Neural cell (in vitro differentiated cells): ENCODE measurements at regions not wholly inside any gene's neighbourhood (a gene's known extent, or its start where the extent isn't known, plus 50 kb on each side); places are given as distances from the start of the nearest gene placed in this dataset.

Source experiments
- H2AFZ ChIP-seq: fragments of 200-600, 300-800 bp; sonication (generic), shearing (Covaris generic); 2 replicates; pipeline ENCODE4 v1.6.0; 2014; ENCODE audit warnings: low read depth, mild to moderate bottlenecking, antibody characterized with exemption, low read length, moderate library complexity
- H3F3A ChIP-seq: fragments of 200-600 bp; shearing (Covaris generic); 2 replicates; pipeline ENCODE4 v1.6.1; 2016; ENCODE audit warnings: mild to moderate bottlenecking, moderate library complexity, mixed read lengths, antibody characterized with exemption, low read length; ENCODE audit not compliant: insufficient read depth, poor library complexity, severe bottlenecking
- H3K27ac ChIP-seq: fragments of 200-600, 300-800 bp; sonication (generic), shearing (Covaris generic); 2 replicates; pipeline ENCODE4 v1.5.1; 2014; ENCODE audit warnings: mild to moderate bottlenecking, low read length, moderate library complexity
- H3K27me3 ChIP-seq: fragments of 300-800, 200-600 bp; sonication (generic), shearing (Covaris generic); 2 replicates; pipeline ENCODE4 v1.6.0; 2014; ENCODE audit warnings: mild to moderate bottlenecking, low read depth, low read length, moderate library complexity; ENCODE audit not compliant: insufficient read depth
- H3K36me3 ChIP-seq: fragments of 300-800, 200-600 bp; sonication (generic), shearing (Covaris generic); 2 replicates; pipeline ENCODE4 v1.5.1; 2014; ENCODE audit warnings: mild to moderate bottlenecking, antibody characterized with exemption, low read length, moderate library complexity; ENCODE audit not compliant: insufficient read depth
- H3K4me2 ChIP-seq: fragments of 300-800, 200-600 bp; sonication (generic), shearing (Covaris generic); 2 replicates; pipeline ENCODE4 v1.6.0; 2014; ENCODE audit warnings: mild to moderate bottlenecking, low read length
- H3K4me3 ChIP-seq: fragments of 300-800, 200-600 bp; sonication (generic), shearing (Covaris generic); 2 replicates; pipeline ENCODE4 v1.5.1; 2014; ENCODE audit warnings: mild to moderate bottlenecking, low read length, moderate library complexity
- H3K79me2 ChIP-seq: fragments of 200-600 bp; shearing (Covaris generic); replicated peaks from 2 replicates; pipeline ENCODE4 v1.6.0; 2014; ENCODE audit warnings: mild to moderate bottlenecking, low read length, moderate library complexity; ENCODE audit not compliant: insufficient read depth
- H3K9ac ChIP-seq: fragments of 300-800, 200-600 bp; sonication (generic), shearing (Covaris generic); 2 replicates; pipeline ENCODE4 v1.6.1; 2016; ENCODE audit warnings: mild to moderate bottlenecking, low read length, mixed read lengths
- H3K9me2 ChIP-seq: fragments of 200-600 bp; shearing (Covaris generic); 2 replicates; pipeline ENCODE4 v1.6.1; 2016; ENCODE audit warnings: mild to moderate bottlenecking, low read length, mixed read lengths; ENCODE audit not compliant: insufficient read depth
- H3K9me3 ChIP-seq: fragments of 200-600, 300-800 bp; sonication (generic), shearing (Covaris generic); 2 replicates; pipeline ENCODE4 v1.6.1; 2016; ENCODE audit warnings: mild to moderate bottlenecking, mixed run types, low read length, moderate library complexity, mixed read lengths
- H4K20me1 ChIP-seq: fragments of 200-600 bp; shearing (Covaris generic); 2 replicates; pipeline ENCODE4 v1.6.1; 2016; ENCODE audit warnings: mild to moderate bottlenecking, mixed run types; ENCODE audit not compliant: insufficient read depth
- CTCF ChIP-seq: fragments of 450-650 bp; IDR thresholded peaks from 2 replicates; pipeline ENCODE4 v1.5.1; 2014; ENCODE audit warnings: antibody characterized with exemption, mild to moderate bottlenecking, moderate library complexity; ENCODE audit not compliant: poor library complexity, severe bottlenecking
- EP300 ChIP-seq: fragments of 450-650 bp; conservative IDR thresholded peaks from 2 replicates; pipeline ENCODE4 v1.6.1; 2014; ENCODE audit warnings: antibody characterized with exemption, mild to moderate bottlenecking, moderate library complexity; ENCODE audit not compliant: poor library complexity, severe bottlenecking
- EZH2 ChIP-seq: fragments of 200-600, 300-800 bp; shearing (Covaris generic), sonication (generic); IDR thresholded peaks from 2 replicates; pipeline ENCODE4 v1.6.1; 2014; ENCODE audit warnings: antibody characterized with exemption, low read length, borderline replicate concordance, mild to moderate bottlenecking; ENCODE audit not compliant: insufficient read depth, poor library complexity, severe bottlenecking
- MXI1 ChIP-seq: fragments of 450-650 bp; conservative IDR thresholded peaks from 2 replicates; pipeline ENCODE4 v1.6.1; 2014; ENCODE audit warnings: antibody characterized with exemption, mild to moderate bottlenecking; ENCODE audit not compliant: poor library complexity, severe bottlenecking
- POLR2AphosphoS5 ChIP-seq: IDR thresholded peaks from 2 replicates; pipeline ENCODE4 v1.6.1; 2012
- RAD21 ChIP-seq: fragments of 450-650 bp; conservative IDR thresholded peaks from 2 replicates; pipeline ENCODE4 v1.6.1; 2014; ENCODE audit warnings: antibody characterized with exemption, mild to moderate bottlenecking, moderate library complexity
- REST ChIP-seq: IDR thresholded peaks from 2 replicates; pipeline ENCODE4 v1.6.1; 2012; ENCODE audit warnings: borderline replicate concordance
- SMC3 ChIP-seq: fragments of 450-650 bp; conservative IDR thresholded peaks from 2 replicates; pipeline ENCODE4 v1.6.1; 2014; ENCODE audit warnings: antibody characterized with exemption, mild to moderate bottlenecking, moderate library complexity; ENCODE audit not compliant: poor library complexity
- TAF1 ChIP-seq: IDR thresholded peaks from 2 replicates; pipeline ENCODE4 v1.6.1; 2012; ENCODE audit warnings: low read depth

- Histone ChIP-seq H3K4me3 (no peak overlapping the region), H2AFZ (no peak overlapping the region), H3K9me2 (no peaks in the 10 kb centered on the region)
These were observed 79.6 kb upstream of the TMEM72 start for GRCh38 chr10:44831581-44831980.

GRCh38 chr10:44832595-44833390, 78.3 kb upstream of the TMEM72 start:
- no peaks in the 10 kb centered on the region for H3K9me2 ChIP-seq
- no peak overlapping the region for H3K9ac ChIP-seq

More at GRCh38 chr10:44831581-44831980, 79.6 kb upstream of the TMEM72 start:
- Histone ChIP-seq H3K4me2 (no peak overlapping the region), H3K79me2 (no peaks in the 10 kb centered on the region), H3K27ac (no peak overlapping the region), H3K27me3 (no peaks in the 10 kb centered on the region), H4K20me1 (no peaks in the 10 kb centered on the region), H3F3A (no peaks in the 10 kb centered on the region), H3K9ac (no peak overlapping the region), H3K36me3 (no peaks in the 10 kb centered on the region), H3K9me3 (no peaks in the 10 kb centered on the region)
- TF ChIP-seq POLR2AphosphoS5 = no peak
- TF ChIP-seq RAD21 = no peak
- TF ChIP-seq SMC3 = no peak

More at GRCh38 chr10:44832595-44833390, 78.3 kb upstream of the TMEM72 start:
- H3K4me3 ChIP-seq = no peak overlapping the region
- no peaks in the 10 kb centered on the region for H4K20me1 ChIP-seq
- H3K36me3 ChIP-seq = no peaks in the 10 kb centered on the region
- no peak for TF ChIP-seq MXI1
- TF ChIP-seq RAD21 = no peak
- TF ChIP-seq EP300 = no peak
- TF ChIP-seq EZH2 = no peak
- no peak for TF ChIP-seq POLR2AphosphoS5
- no peak for TF ChIP-seq CTCF
- no peak for TF ChIP-seq SMC3
- no peak for TF ChIP-seq TAF1
- no peak for TF ChIP-seq REST
- H3F3A ChIP-seq = no peaks in the 10 kb centered on the region
- H3K27me3 ChIP-seq = no peaks in the 10 kb centered on the region
- H3K79me2 ChIP-seq = no peaks in the 10 kb centered on the region
- H3K9me3 ChIP-seq = no peaks in the 10 kb centered on the region
- no peak overlapping the region for H3K4me2 ChIP-seq
- H2AFZ ChIP-seq = no peak overlapping the region
- no peak overlapping the region for H3K27ac ChIP-seq
